OCI-LY3 (cell line): ENCODE measurements at regions not wholly inside any gene's neighbourhood (a gene's known extent, or its start where the extent isn't known, plus 50 kb on each side); places are given as distances from the start of the nearest gene placed in this dataset.

Experiments
- H2AFZ ChIP-seq: fragments of 200-600, 300-600 bp; shearing (Covaris generic); 2 replicates; pipeline ENCODE4 v1.6.0; 2014; ENCODE audit warnings: antibody characterized with exemption, low read depth, low read length
- H3K27ac ChIP-seq: fragments of 200-600, 300-600 bp; sonication (generic); 2 replicates; pipeline ENCODE4 v1.5.1; 2014; ENCODE audit warnings: mild to moderate bottlenecking, low read length, moderate library complexity, mixed read lengths
- H3K27me3 ChIP-seq: fragments of 200-600, 300-600 bp; sonication (generic); 2 replicates; pipeline ENCODE4 v1.6.1; 2014; ENCODE audit warnings: low read depth, low read length, mixed read lengths
- H3K36me3 ChIP-seq: fragments of 200-600, 300-600 bp; sonication (generic); replicated peaks from 2 replicates; pipeline ENCODE3; 2014; ENCODE audit warnings: low read depth, low read length, mixed read lengths
- H3K4me1 ChIP-seq: fragments of 300-600, 200-600 bp; sonication (generic); 2 replicates; pipeline ENCODE4 v1.6.1; 2014; ENCODE audit warnings: low read length, mixed read lengths
- H3K4me2 ChIP-seq: fragments of 200-600, 300-600 bp; sonication (generic); 2 replicates; pipeline ENCODE4 v1.6.1; 2014; ENCODE audit warnings: low read length, mixed read lengths
- H3K4me3 ChIP-seq: fragments of 300-600, 200-600 bp; sonication (generic); 2 replicates; pipeline ENCODE4 v1.5.1; 2014; ENCODE audit warnings: antibody characterized with exemption, mild to moderate bottlenecking, low read length, moderate library complexity
- H3K79me2 ChIP-seq: fragments of 300-600, 200-600 bp; shearing (Covaris generic); 2 replicates; pipeline ENCODE4 v1.6.1; 2014; ENCODE audit warnings: mild to moderate bottlenecking, low read length, mixed read lengths
- H3K9ac ChIP-seq: fragments of 300-600, 200-600 bp; shearing (Covaris generic); 2 replicates; pipeline ENCODE4 v1.6.0; 2014; ENCODE audit warnings: mild to moderate bottlenecking, low read length, moderate library complexity
- H3K9me3 ChIP-seq: fragments of 200-600, 300-600 bp; shearing (Covaris generic); 2 replicates; pipeline ENCODE4 v1.6.1; 2014; ENCODE audit warnings: low read length, mixed read lengths; ENCODE audit not compliant: insufficient read depth
- H4K20me1 ChIP-seq: fragments of 200-600, 300-600 bp; sonication (generic); 2 replicates; pipeline ENCODE4 v1.6.1; 2016; ENCODE audit warnings: low read length, mixed read lengths; ENCODE audit not compliant: insufficient read depth
- EZH2phosphoT487 ChIP-seq: fragments of 200-600 bp; shearing (Covaris generic); IDR thresholded peaks from 2 replicates; pipeline ENCODE4 v1.6.1; 2018; ENCODE audit warnings: antibody characterized with exemption, mixed run types, low read depth
- TF ChIP-seq, protein P1 (sequence below): fragments of 200-600, 300-600 bp; sonication (generic); IDR thresholded peaks from 2 replicates; pipeline ENCODE4 v1.5.1; 2014; ENCODE audit warnings: antibody characterized with exemption, low read length, low read depth

DNA sequence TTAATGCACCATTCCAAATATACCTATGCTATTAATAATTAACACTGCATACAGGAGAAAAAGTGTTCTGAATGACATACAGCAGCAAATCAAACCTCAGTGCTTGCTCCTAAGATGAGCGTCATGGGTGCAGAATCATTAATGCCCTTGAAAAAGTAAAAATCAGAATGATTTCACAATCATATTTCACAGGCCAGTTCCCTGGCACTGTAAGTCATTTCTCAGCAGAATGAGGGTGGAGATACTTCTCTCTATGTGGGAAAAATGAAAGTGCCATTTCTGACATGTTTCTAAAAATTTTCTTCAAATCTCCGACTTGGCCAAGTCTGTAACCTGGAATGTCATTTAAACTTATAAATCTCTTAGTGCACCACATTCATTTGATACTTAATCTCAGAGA is 549.8 kb upstream of the AGTR1 start:
- Histone ChIP-seq H3K27ac (no peak overlapping the region), H4K20me1 (no peaks in the 10 kb centered on the region), H2AFZ (no peak overlapping the region), H3K9ac (no peak overlapping the region), H3K4me3 (no peak overlapping the region), H3K36me3 (no peaks in the 10 kb centered on the region), H3K27me3 (no peaks in the 10 kb centered on the region), H3K79me2 (no peaks in the 10 kb centered on the region), H3K9me3 (no peaks in the 10 kb centered on the region), H3K4me1 (no peaks in the 10 kb centered on the region), H3K4me2 (no peak overlapping the region)
- no peak for TF ChIP-seq EZH2phosphoT487
- TF ChIP-seq, protein P1, sequence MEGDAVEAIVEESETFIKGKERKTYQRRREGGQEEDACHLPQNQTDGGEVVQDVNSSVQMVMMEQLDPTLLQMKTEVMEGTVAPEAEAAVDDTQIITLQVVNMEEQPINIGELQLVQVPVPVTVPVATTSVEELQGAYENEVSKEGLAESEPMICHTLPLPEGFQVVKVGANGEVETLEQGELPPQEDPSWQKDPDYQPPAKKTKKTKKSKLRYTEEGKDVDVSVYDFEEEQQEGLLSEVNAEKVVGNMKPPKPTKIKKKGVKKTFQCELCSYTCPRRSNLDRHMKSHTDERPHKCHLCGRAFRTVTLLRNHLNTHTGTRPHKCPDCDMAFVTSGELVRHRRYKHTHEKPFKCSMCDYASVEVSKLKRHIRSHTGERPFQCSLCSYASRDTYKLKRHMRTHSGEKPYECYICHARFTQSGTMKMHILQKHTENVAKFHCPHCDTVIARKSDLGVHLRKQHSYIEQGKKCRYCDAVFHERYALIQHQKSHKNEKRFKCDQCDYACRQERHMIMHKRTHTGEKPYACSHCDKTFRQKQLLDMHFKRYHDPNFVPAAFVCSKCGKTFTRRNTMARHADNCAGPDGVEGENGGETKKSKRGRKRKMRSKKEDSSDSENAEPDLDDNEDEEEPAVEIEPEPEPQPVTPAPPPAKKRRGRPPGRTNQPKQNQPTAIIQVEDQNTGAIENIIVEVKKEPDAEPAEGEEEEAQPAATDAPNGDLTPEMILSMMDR: no peak

DNA sequence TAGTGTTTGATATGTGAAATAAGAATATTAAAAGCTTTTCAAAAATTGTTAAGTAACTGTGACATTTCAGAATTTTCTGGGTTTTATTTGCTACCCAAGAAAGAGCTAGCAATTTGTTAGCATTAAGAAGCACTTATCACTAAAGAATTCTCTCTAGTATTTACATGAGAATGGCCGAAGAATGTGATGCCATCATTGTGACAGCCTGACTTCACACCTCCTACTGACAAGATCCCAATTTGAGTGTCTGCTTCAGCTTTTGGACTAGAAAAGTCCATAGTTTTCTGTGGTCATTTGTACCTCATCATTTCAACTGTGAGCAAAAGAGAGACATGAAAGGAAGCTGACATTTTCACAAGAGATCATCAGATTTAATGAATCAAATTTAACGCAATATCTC is 548.1 kb upstream of the AGTR1 start:
- H3K4me3 ChIP-seq: no peak overlapping the region
- no peaks in the 10 kb centered on the region for H3K36me3 ChIP-seq
- H3K27ac ChIP-seq: no peak overlapping the region
- H3K9ac ChIP-seq: no peak overlapping the region
- H3K79me2 ChIP-seq: no peaks in the 10 kb centered on the region
- no peaks in the 10 kb centered on the region for H3K27me3 ChIP-seq
- H2AFZ ChIP-seq: no peak overlapping the region
- H3K4me2 ChIP-seq: no peak overlapping the region
- no peaks in the 10 kb centered on the region for H3K4me1 ChIP-seq
- TF ChIP-seq, protein P1: no peak
- no peak for TF ChIP-seq EZH2phosphoT487
- no peaks in the 10 kb centered on the region for H4K20me1 ChIP-seq
- no peaks in the 10 kb centered on the region for H3K9me3 ChIP-seq

DNA sequence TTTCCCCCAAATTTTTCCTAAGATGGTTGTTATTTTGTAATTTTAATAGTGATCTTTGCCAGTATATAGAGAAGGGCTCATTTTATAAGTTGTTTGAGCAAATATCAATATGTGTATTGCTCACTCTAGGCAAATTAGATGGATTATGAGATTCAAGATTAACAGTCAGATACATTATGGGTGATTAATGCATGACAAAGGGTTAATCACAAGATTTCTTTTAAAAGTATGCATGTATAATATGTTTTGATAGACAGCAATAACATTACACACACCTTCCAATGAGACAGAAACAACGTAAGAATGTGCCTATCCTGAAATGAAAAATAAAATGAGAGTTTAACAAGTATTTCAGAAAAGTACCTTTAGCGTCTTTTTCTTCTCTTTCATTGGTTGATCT is 547.6 kb upstream of the AGTR1 start:
- Histone ChIP-seq H3K27ac (no peak overlapping the region), H3K4me2 (no peak overlapping the region), H3K36me3 (no peaks in the 10 kb centered on the region), H2AFZ (no peak overlapping the region), H3K79me2 (no peaks in the 10 kb centered on the region), H4K20me1 (no peaks in the 10 kb centered on the region), H3K9ac (no peak overlapping the region), H3K27me3 (no peaks in the 10 kb centered on the region), H3K4me3 (no peak overlapping the region), H3K9me3 (no peaks in the 10 kb centered on the region), H3K4me1 (no peaks in the 10 kb centered on the region)
- TF ChIP-seq, protein P1: no peak
- no peak for TF ChIP-seq EZH2phosphoT487

DNA sequence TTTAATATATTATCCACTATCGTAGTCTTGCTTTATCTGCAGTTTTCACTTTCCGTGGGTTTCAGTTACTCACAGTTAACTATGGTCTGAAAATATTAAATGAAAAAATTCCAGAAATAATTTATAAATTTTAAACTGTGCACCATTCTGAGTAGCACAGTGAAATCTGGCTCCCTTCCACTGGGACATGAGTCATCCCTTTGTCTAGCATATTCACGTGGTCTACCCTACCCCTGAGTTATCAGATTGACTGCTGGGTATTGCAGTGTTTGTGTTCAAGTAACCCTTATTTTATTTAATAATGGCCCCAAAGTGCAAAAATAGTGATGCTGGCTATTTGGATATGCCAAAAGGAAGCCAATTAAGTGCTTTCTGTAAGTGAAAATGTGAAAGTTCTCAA is 539.5 kb upstream of the AGTR1 start:
- Histone ChIP-seq H3K79me2 (no peaks in the 10 kb centered on the region), H2AFZ (no peak overlapping the region), H3K9me3 (no peaks in the 10 kb centered on the region), H3K27ac (no peak overlapping the region), H3K36me3 (no peaks in the 10 kb centered on the region), H3K4me3 (no peak overlapping the region), H4K20me1 (no peaks in the 10 kb centered on the region), H3K4me2 (no peak overlapping the region), H3K9ac (no peak overlapping the region), H3K27me3 (no peaks in the 10 kb centered on the region), H3K4me1 (no peaks in the 10 kb centered on the region)
- TF ChIP-seq, protein P1: no peak
